ENCODE measurements at regions not wholly inside any gene's neighbourhood (a gene's known extent, or its start where the extent isn't known, plus 50 kb on each side); places are given as distances from the start of the nearest gene placed in this dataset.

DNA sequence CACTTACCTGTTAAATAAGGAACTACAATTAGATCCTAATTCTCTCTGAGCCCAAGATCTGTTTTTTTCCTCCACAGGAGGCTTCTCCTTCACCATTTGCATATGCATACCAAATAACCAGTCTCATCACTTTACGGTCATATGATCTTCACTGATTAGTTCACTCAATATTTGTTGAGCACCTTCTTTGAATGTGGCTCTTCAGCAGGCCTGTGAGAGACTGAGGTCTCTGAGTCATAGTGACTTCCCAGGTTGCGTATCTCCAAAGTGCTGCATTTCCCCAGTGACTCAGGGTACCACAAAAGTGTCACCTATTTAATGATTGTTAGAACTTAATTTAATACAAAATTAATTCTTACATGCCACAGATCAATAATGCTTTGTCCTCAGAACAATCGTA, 108.8 kb upstream of the TRIB2 start:
- TF ChIP-seq, protein P1, sequence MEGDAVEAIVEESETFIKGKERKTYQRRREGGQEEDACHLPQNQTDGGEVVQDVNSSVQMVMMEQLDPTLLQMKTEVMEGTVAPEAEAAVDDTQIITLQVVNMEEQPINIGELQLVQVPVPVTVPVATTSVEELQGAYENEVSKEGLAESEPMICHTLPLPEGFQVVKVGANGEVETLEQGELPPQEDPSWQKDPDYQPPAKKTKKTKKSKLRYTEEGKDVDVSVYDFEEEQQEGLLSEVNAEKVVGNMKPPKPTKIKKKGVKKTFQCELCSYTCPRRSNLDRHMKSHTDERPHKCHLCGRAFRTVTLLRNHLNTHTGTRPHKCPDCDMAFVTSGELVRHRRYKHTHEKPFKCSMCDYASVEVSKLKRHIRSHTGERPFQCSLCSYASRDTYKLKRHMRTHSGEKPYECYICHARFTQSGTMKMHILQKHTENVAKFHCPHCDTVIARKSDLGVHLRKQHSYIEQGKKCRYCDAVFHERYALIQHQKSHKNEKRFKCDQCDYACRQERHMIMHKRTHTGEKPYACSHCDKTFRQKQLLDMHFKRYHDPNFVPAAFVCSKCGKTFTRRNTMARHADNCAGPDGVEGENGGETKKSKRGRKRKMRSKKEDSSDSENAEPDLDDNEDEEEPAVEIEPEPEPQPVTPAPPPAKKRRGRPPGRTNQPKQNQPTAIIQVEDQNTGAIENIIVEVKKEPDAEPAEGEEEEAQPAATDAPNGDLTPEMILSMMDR (IDR thresholded peaks at IDR 0.05): no peak
- no peak for TF ChIP-seq POLR2A (IDR thresholded peaks at IDR 0.05)
